GM23338 (cell line): ENCODE measurements at regions not wholly inside any gene's neighbourhood (a gene's known extent, or its start where the extent isn't known, plus 50 kb on each side); places are given as distances from the start of the nearest gene placed in this dataset.

Experiments used
- CREB1 ChIP-seq: fragments of 250-450 bp; sonication (Bioruptor Pico); IDR thresholded peaks from 2 replicates; pipeline ENCODE4 v1.5.0; 2020; ENCODE audit warnings: low read depth, mild to moderate bottlenecking, moderate library complexity
- EZH2 ChIP-seq: fragments of 200-600 bp; sonication (generic); IDR thresholded peaks from one replicate; pipeline ENCODE4 v1.8.0; 2017; ENCODE audit warnings: antibody characterized with exemption, mild to moderate bottlenecking, low read depth; ENCODE audit not compliant: unreplicated experiment
- EZH2phosphoT487 ChIP-seq: fragments of 200-600 bp; sonication (generic); IDR thresholded peaks from one replicate; pipeline ENCODE4 v1.8.1; 2018; ENCODE audit warnings: antibody characterized with exemption; ENCODE audit not compliant: unreplicated experiment
- JUNB ChIP-seq: IDR thresholded peaks from one replicate; pipeline ENCODE4 v1.6.1; 2016; ENCODE audit warnings: antibody characterized with exemption; ENCODE audit not compliant: unreplicated experiment
- NANOG ChIP-seq: IDR thresholded peaks from 2 replicates; pipeline ENCODE4 v1.6.1; 2016; ENCODE audit warnings: antibody characterized with exemption, borderline replicate concordance
- POLR2AphosphoS5 ChIP-seq: IDR thresholded peaks from 2 replicates; pipeline ENCODE4 v1.6.1; 2016; ENCODE audit warnings: antibody characterized with exemption, low read depth
- STAT1 ChIP-seq: IDR thresholded peaks from one replicate; pipeline ENCODE4 v1.6.1; 2016; ENCODE audit warnings: antibody characterized with exemption; ENCODE audit not compliant: unreplicated experiment
- ZNF114 ChIP-seq: fragments of 250-450 bp; sonication (Bioruptor Pico); IDR thresholded peaks from 2 replicates; pipeline ENCODE4 v1.5.0; 2020; ENCODE audit warnings: mild to moderate bottlenecking, moderate library complexity
- ZNF331 ChIP-seq: fragments of 250-450 bp; sonication (Bioruptor Pico); IDR thresholded peaks from 2 replicates; pipeline ENCODE4 v1.5.0; 2020; ENCODE audit warnings: low read depth, mild to moderate bottlenecking, moderate library complexity
- TF ChIP-seq, protein P1 (sequence below), 2 experiments: fragments of 200-600 bp in 1 of 2; sonication (generic) in 1 of 2; conservative IDR thresholded peaks; 2 replicates each; pipeline versions ENCODE4 v1.5.1 to v1.6.1; 2016 to 2017; ENCODE audit warnings: antibody characterized with exemption in 2 of 2, low read depth in 2 of 2, mild to moderate bottlenecking in 2 of 2, moderate library complexity in 1 of 2
- TF ChIP-seq, protein P2 (sequence below): IDR thresholded peaks from one replicate; pipeline ENCODE4 v1.6.1; 2018; ENCODE audit warnings: antibody characterized with exemption; ENCODE audit not compliant: unreplicated experiment
- TF ChIP-seq, protein P3 (sequence below): IDR thresholded peaks from 2 replicates; pipeline ENCODE4 v1.6.1; 2016; ENCODE audit warnings: antibody characterized with exemption

DNA sequence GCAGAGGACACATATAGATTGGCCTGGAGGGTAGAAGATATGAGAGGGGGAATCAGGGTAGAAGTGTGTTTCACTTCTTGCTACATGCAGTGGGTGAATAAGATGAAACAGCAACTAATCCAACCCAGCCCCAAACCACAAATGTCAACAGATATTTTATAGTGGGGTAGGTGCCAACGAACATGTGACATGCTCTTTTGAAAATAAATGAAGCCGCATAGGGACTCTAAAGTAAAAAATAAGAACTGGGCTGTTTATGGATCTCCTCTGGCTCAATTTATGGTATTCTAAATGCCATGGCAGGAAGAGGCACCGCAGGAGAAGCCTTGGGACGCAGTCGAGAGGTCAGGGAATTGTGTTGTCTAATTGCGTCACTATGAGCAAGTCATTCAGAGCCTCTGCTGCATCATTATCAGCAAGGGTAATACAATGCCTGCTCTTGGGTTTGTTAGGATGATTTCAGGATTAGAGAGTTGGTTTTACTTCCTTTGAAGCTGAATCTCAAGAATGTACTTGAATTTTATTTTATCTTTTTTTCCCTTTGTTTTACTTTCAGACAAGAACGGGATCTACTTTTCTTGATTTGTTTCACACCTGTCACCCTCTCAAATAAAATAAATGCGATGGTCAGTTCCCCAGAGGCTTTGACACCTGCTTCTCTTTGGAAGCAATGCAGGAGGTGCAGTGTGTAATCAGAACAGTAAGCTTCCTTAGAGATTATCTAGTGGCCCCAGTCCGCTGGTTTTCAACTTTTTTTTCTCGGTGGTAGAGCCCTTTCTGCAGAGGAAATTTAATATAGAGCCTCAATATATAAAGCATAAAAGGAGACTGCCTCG, 375.6 kb upstream of the CLINT1 start:
- TF ChIP-seq, protein P1, sequence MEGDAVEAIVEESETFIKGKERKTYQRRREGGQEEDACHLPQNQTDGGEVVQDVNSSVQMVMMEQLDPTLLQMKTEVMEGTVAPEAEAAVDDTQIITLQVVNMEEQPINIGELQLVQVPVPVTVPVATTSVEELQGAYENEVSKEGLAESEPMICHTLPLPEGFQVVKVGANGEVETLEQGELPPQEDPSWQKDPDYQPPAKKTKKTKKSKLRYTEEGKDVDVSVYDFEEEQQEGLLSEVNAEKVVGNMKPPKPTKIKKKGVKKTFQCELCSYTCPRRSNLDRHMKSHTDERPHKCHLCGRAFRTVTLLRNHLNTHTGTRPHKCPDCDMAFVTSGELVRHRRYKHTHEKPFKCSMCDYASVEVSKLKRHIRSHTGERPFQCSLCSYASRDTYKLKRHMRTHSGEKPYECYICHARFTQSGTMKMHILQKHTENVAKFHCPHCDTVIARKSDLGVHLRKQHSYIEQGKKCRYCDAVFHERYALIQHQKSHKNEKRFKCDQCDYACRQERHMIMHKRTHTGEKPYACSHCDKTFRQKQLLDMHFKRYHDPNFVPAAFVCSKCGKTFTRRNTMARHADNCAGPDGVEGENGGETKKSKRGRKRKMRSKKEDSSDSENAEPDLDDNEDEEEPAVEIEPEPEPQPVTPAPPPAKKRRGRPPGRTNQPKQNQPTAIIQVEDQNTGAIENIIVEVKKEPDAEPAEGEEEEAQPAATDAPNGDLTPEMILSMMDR (conservative IDR thresholded peaks at IDR 0.05; ENCODE audit: low read depth in 2 of 2) = no peak
- TF ChIP-seq, protein P2, sequence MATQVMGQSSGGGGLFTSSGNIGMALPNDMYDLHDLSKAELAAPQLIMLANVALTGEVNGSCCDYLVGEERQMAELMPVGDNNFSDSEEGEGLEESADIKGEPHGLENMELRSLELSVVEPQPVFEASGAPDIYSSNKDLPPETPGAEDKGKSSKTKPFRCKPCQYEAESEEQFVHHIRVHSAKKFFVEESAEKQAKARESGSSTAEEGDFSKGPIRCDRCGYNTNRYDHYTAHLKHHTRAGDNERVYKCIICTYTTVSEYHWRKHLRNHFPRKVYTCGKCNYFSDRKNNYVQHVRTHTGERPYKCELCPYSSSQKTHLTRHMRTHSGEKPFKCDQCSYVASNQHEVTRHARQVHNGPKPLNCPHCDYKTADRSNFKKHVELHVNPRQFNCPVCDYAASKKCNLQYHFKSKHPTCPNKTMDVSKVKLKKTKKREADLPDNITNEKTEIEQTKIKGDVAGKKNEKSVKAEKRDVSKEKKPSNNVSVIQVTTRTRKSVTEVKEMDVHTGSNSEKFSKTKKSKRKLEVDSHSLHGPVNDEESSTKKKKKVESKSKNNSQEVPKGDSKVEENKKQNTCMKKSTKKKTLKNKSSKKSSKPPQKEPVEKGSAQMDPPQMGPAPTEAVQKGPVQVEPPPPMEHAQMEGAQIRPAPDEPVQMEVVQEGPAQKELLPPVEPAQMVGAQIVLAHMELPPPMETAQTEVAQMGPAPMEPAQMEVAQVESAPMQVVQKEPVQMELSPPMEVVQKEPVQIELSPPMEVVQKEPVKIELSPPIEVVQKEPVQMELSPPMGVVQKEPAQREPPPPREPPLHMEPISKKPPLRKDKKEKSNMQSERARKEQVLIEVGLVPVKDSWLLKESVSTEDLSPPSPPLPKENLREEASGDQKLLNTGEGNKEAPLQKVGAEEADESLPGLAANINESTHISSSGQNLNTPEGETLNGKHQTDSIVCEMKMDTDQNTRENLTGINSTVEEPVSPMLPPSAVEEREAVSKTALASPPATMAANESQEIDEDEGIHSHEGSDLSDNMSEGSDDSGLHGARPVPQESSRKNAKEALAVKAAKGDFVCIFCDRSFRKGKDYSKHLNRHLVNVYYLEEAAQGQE = no peak
- TF ChIP-seq EZH2 (no peak), POLR2AphosphoS5 (no peak), ZNF331 (no peak), EZH2phosphoT487 (no peak), CREB1 (no peak), STAT1 (no peak), JUNB (no peak), ZNF114 (CRISPR knock-in tag) (no peak), NANOG (no peak)
- TF ChIP-seq, protein P3, sequence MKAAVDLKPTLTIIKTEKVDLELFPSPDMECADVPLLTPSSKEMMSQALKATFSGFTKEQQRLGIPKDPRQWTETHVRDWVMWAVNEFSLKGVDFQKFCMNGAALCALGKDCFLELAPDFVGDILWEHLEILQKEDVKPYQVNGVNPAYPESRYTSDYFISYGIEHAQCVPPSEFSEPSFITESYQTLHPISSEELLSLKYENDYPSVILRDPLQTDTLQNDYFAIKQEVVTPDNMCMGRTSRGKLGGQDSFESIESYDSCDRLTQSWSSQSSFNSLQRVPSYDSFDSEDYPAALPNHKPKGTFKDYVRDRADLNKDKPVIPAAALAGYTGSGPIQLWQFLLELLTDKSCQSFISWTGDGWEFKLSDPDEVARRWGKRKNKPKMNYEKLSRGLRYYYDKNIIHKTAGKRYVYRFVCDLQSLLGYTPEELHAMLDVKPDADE = no peak
